NB4 (cell line): ENCODE measurements at regions not wholly inside any gene's neighbourhood (a gene's known extent, or its start where the extent isn't known, plus 50 kb on each side); places are given as distances from the start of the nearest gene placed in this dataset.

Source experiments
- DNase-seq: peaks from one replicate; pipeline ENCODE4 v3.0.0; 2010; ENCODE audit warnings: low read depth
- H3K4me3 ChIP-seq: one replicate; pipeline ENCODE4 v1.5.1; 2011; ENCODE audit warnings: mild to moderate bottlenecking, low read depth, low read length, moderate library complexity
- CTCF ChIP-seq: IDR thresholded peaks from one replicate; pipeline ENCODE4 v1.5.1; 2012; ENCODE audit warnings: low read depth, low read length
- MYC ChIP-seq: IDR thresholded peaks from 2 replicates; pipeline ENCODE4 v1.6.1; 2011; ENCODE audit warnings: low read depth, low read length
- POLR2A ChIP-seq: IDR thresholded peaks from 2 replicates; pipeline ENCODE4 v1.6.1; 2011; ENCODE audit warnings: mild to moderate bottlenecking; ENCODE audit not compliant: insufficient read length; ENCODE audit errors: extremely low read depth
- TF ChIP-seq, protein P1 (sequence below): IDR thresholded peaks from 2 replicates; pipeline ENCODE4 v1.6.1; 2011; ENCODE audit warnings: low read depth, low read length

- no peak overlapping the region for H3K4me3 ChIP-seq
- DNase-seq, result no peak
- TF ChIP-seq POLR2A (no peak), MYC (no peak), CTCF (no peak)
- TF ChIP-seq, protein P1, sequence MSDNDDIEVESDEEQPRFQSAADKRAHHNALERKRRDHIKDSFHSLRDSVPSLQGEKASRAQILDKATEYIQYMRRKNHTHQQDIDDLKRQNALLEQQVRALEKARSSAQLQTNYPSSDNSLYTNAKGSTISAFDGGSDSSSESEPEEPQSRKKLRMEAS, result no peak
Measured at GRCh38 chr1:36644556-36644955, 161.8 kb upstream of the CSF3R start.

DNA sequence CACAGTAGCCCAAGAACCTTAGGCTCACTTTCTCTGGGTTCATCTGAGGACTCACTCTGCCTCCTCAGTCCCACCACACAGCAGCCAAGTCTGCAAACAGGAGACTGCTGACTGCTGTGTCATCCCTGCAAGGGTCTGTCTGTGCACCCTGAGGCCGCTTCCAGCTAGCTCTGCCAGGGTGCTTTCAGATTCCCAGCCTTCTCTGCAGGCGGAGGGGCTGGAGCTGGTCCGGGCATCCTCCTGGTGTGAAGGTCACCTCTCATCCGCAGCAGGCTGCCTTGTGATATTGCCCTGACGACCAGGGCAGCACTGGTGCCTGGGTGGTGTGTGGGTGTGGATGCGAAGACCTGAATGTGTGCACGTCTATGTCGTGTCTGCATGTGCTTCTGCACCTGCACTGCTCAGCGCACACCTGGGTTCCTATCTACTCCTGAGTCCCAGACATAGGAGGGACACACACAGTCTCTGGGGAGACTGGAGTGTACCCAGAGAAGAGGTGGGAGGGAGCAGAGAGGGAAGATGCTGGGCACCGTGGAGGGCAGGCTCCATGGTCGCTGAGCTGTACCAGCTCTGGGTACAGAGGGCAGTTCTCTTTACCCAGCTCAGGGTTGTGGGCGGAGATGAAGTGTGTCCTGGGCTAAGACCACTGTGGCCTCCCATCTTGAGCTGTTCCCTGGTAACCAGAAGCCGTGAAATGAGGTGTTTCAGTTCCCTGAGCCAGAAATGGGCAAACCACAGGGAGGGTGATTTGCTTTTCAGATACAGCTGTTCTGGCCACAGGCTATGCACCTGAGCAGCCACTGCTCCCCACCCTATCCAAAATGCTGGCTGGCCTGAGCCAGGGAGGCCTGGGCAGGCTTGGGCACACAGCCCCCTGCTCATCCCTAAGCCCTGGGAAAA, 160.9 kb upstream of the CSF3R start:
- TF ChIP-seq CTCF (no peak), POLR2A (no peak), MYC (no peak)
- TF ChIP-seq, protein P1, result no peak
- H3K4me3 ChIP-seq, result no peak overlapping the region
- no peak for DNase-seq

DNA sequence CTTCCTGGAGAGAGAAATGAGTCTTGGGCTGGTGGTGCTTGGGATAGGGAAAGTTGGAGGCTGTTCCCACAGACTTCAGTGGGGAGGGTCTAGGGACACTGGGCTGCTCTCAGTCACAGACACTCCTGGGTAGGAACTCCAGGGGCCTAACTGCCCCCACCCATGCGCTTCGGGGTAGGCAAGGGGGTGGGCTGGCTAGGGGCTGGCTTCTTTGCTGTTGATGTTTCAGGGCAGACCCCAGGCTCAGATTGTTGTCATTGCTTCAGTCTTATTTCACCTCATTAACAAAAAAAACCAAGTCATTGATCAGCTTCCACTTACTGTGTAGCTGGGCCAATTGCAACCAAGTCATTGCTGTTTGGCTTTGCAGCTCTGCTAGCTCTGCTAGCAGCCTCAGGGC, 160.1 kb upstream of the CSF3R start:
- no peak overlapping the region for H3K4me3 ChIP-seq
- no peak for TF ChIP-seq POLR2A
- TF ChIP-seq MYC, result no peak
- TF ChIP-seq CTCF, result no peak
- TF ChIP-seq, protein P1, result no peak
- DNase-seq, result no peak

DNA sequence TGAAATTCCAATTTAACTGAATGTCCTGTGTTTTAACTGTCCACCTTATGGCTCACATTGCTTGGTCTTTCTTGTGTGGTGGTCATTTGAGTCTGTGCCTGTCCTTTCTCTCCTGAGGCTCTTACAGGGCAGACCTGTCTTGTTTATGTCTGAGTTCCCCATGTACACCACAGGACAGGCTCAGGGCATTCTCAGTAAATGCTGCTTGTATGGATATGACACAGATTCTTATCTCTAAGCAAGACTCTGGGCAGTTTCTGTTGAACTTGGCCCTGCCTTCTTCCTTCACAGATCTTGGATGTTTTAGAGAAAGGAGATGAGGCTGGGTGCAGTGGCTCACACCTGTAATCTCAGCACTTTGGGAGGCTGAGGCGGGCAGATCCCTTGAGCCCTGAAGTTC, 159.1 kb upstream of the CSF3R start:
- H3K4me3 ChIP-seq, result no peak overlapping the region
- no peak for TF ChIP-seq CTCF
- TF ChIP-seq POLR2A, result no peak
- TF ChIP-seq, protein P1, result no peak
- TF ChIP-seq MYC, result no peak
- no peak for DNase-seq

- no peak overlapping the region for H3K4me3 ChIP-seq
- no peak for DNase-seq
- no peak for TF ChIP-seq CTCF
- no peak for TF ChIP-seq MYC
Measured at GRCh38 chr1:36639461-36639860, 156.7 kb upstream of the CSF3R start.

- no peak overlapping the region for H3K4me3 ChIP-seq
- TF ChIP-seq, protein P1, result no peak
- TF ChIP-seq CTCF, result no peak
- no peak for TF ChIP-seq MYC
- TF ChIP-seq POLR2A, result no peak
- DNase-seq, result no peak
Measured at GRCh38 chr1:36638268-36638667, 155.6 kb upstream of the CSF3R start.
